GM21737 (cell line): ENCODE measurements at regions not wholly inside any gene's neighbourhood (a gene's known extent, or its start where the extent isn't known, plus 50 kb on each side); places are given as distances from the start of the nearest gene placed in this dataset.

Experiments used
- ATAC-seq: cut with Tn5 transposase; IDR thresholded peaks from one replicate; pipeline ENCODE4 v1.9.1; 2021; ENCODE audit warnings: mild to moderate bottlenecking, moderate library complexity; ENCODE audit not compliant: unreplicated experiment

GRCh38 chrX:30951003-30951402, 61.9 kb upstream of the TAB3 start:
- ATAC-seq: no peak

- ATAC-seq: no peak
Observed at GRCh38 chrX:30950391-30950790, 61.3 kb upstream of the TAB3 start.

DNA sequence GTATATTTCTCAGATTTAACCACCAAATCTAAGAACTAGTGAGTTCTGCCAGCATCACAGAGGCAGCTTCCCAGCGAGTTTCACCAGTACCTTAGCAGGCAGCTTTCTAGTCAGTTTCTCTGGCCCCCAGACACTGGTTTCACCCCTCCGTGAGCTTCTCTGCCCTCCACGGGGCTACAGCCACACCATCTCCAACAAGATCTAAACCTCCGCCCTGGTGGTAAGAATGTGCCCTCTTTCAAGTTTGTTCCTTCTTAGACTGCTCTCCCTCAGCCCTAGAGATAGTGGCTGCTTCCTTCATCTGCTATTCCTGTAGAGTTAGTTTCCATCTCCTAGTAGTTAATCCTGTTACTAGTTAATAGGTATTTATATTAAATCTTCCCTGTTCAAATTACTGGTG, 60.5 kb upstream of the TAB3 start:
- ATAC-seq: no peak

DNA sequence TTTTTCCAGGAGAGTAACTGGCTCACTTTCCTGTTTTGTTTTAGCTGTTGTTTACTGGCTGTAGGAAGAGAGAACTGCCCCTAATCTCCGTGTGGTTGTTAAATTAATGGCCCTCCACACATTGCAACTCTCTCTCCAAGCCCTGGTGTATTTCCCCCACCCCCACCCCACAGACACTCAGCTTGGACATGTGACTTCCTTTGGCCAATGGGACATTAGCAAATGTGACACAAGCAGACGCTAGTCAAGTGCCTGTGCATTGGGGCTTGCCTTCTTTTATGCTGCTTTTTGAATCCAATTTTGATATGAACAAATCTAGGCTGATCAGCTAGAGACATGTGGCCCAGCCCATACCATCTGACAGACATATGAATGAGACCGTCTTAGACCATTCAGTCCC, 59.6 kb upstream of the TAB3 start:
- no peak for ATAC-seq

- ATAC-seq: no peak
Observed at GRCh38 chrX:30948051-30948450, 59.0 kb upstream of the TAB3 start.

DNA sequence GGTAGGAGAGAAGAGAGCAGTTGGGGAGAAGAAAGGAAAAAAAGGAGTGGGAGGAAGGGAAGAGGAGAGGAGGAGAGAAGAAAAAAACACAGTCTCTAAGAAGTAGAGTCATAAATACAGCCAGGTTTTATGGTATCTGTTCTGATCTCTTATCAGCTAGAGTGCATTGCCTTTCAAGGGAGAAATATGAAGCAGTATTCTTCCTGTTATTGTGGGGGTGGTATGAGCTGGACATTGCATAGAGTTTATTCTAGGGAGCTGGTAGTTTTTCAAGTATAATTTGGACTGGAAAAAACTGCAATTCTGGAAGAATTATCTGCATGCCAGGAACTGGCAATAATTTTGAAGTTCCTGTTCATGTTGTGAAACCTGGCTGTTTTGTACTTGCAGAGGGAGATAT, 54.9 kb upstream of the TAB3 start:
- no peak for ATAC-seq

- no peak for ATAC-seq
Observed at GRCh38 chrX:30941898-30942297, 52.8 kb upstream of the TAB3 start.

DNA sequence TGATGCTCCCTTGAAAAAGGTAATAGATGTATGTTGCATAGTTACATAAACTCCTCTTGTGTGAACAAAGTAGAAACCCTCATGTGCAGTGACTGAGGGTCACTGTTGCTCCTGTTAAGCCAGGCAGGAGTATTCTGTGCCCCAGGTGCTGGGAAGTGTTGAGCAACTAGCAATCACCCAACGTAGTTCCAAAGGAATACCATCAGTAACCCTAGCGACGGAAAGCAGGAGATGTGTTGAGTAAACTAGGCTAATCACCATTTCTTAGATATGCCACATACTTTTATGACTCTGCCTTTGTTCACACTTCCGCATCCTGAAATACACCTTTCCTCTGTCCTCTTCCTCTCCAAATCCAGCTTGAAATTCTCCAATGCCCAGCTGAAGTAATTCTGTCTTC, 50.9 kb upstream of the TAB3 start:
- no peak for ATAC-seq
